Embryonic facial prominence (tissue), 1 donor: ENCODE measurements at regions not wholly inside any gene's neighbourhood (a gene's known extent, or its start where the extent isn't known, plus 50 kb on each side); places are given as distances from the start of the nearest gene placed in this dataset.

Experiments
- DNase-seq: peaks from one replicate; pipeline ENCODE4 v3.0.0-alpha.2; 2016; ENCODE audit errors: extremely low spot score

GRCh38 chr4:186886759-186887158 lies 163.1 kb upstream of the FAT1 start:
- no peak for DNase-seq

GRCh38 chr4:186887291-186887700 lies 163.6 kb upstream of the FAT1 start:
- no peak for DNase-seq

DNA sequence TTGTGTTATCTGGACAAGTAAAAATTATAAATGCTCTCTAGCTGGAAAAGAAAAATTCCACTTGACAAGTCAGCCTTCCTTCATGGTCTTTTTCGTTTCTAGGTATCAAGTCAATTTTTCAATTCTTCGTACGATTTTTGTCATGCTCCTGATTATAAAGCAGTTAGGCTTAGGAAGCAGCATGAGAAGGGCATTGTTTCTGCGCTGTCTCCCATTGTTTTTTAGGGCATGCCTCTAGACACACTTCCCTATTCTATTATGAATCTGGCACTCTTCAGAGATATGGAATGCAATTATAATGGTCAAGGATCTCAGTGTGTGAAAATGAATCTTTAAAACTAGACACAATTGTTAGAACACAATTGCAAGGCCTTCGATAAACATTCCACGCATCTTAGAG lies 164.1 kb upstream of the FAT1 start:
- no peak for DNase-seq

GRCh38 chr4:186889876-186890643 lies 166.4 kb upstream of the FAT1 start:
- DNase-seq: no peak

DNA sequence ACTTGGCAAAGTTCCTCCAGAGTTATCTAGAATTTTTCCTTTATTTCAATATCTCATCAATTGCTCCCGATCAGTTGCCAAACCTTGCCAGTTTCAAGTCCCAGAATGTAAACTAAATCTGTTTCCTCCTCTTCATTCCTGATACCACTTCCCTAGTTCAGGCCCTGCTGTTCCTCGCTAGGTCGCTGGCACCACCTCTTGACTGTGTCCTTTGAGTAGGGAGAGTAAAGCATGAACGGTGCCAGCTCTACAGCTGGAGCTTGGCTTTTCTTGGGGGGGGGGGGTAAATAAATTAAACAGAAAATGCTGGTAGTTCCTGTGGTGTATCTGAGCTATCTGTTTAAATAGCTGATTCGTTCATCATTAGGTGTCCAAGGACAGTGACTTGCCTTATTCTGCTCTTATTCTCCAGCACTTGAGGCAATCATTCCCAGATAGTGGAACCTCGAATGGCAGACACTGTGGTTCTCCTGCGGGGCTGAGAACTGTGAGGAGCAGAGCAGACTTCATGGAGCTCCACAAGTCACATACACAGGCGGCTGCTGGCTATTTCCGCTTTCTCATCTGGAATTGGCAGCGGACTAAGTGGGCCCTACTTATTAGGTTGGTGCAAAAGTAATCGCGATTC lies 168.3 kb upstream of the FAT1 start:
- no peak for DNase-seq

DNA sequence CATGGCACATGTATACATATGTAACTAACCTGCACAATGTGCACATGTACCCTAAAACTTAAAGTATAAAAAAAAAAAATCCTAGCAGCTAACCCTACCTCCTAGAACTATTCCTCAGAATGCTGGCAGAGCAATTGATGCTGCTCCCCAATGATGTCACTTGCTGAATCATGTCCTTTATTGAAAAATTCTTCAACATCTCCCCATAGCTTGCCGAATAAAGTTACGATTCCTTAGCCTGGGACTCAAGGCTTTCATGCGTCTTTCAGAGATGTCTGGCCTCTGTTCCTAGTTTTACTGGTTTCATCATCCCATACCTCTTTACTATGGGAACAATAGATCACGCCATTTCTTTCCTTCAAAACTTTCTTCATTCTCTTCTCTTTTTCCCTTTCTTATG lies 174.7 kb upstream of the FAT1 start:
- no peak for DNase-seq

DNA sequence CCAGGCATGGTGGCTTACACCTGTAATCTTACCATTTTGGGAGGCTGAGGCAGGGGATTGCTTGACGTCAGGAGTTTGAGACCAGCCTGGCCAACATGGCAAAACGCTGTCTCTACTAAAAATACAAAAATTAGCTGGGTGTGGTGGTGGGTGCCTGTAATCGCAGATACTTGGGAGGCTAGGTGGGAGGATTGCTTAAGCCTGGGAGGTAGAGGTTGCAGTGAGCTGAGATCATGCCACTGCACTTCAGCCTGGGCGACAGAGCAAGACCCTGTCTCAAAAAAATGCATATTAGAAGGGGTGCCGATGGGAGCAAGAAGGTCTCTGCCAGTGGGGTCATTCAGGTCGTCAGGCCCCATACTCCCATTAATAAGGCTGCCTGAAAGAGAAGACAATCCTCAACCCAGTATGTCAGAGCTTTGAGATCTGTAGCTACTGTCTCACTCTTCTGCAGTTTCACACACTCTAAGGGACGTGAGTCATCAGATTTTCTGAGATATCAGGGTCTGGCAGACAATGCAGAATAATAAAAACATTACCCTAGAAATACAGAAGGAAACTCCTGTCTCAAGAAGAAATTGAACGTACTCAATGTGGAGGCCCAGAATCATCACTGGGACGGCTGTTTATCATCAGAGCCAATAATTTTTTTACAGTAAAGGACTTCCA lies 176.7 kb upstream of the FAT1 start:
- no peak for DNase-seq

GRCh38 chr4:186900984-186901383 lies 177.3 kb upstream of the FAT1 start:
- DNase-seq: no peak

DNA sequence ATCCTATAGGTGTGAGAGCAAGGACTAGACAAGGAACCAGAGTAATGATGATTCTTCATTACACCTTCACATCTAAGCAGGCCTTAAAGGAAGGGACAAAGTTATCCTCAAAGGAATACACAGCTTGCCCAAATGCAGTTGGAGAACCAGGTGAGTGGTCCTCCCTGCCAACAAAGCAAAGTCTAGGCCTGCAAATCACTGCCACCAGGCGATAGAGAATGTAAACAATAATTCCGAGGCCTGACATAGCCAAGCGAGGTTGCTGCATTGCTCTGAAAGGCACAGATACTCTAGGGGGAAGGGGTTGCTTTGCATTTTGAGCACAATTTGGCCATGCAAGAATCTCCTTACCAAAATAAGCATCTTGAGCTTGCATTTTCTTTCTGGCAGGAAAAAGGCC lies 178.2 kb upstream of the FAT1 start:
- DNase-seq: no peak

DNA sequence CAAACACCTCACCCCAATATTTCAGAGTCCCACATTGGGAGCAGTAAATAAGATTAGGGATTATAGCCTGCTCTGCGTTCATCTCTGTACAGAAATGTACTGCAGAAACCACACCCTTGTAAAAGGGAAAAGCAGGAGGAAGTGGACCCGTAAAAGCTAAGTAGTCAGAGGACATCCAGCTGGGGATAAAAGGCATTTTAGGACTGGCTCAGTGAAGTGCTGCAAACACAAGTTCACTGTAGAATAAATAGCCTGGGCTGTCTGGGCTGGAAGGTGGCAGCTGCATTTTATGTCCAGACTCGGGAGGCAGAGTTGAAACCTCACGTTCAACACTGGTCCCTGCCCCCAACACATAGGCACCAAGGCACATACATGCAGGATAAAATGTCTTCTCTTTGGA lies 178.7 kb upstream of the FAT1 start:
- DNase-seq: no peak

DNA sequence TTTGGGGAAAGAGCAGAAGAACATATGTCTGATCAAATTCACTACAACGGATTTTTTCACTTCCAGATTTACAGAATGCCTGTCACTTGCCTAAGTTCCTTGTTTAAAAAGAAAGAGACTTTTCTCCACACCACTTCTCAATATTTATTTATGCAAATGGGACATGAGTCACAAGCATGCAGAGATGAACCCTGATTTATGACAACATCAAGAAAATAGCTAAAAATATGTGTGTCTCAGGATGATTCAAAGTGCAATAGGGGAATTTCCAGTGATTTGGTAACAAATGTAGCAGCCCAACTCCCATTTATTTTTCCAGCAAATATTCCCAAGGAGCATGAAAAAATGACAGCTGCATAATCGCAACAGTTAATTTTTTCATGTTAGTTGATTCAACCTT lies 180.4 kb upstream of the FAT1 start:
- no peak for DNase-seq

DNA sequence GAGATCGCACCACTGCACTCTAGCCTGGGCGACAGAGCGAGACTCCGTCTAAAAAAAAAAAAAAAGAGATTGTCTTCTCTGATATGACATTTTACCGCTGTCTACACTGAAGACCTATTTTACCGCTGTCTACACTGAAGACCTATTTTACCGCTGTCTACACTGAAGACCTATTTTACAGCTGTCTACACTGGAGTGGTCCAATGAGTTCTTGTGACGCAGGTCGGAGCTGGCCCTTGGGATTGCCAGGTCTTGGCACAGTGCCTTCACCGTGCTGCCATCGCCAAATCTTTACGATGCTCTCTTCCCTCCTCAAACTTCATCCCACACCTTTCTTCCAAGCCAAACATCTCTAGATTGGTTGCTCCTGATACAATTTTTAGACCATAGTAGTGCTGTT lies 183.1 kb upstream of the FAT1 start:
- DNase-seq: no peak

GRCh38 chr4:186910385-186910784 lies 186.7 kb upstream of the FAT1 start:
- no peak for DNase-seq

GRCh38 chr4:186912606-186913005 lies 188.9 kb upstream of the FAT1 start:
- DNase-seq: no peak

DNA sequence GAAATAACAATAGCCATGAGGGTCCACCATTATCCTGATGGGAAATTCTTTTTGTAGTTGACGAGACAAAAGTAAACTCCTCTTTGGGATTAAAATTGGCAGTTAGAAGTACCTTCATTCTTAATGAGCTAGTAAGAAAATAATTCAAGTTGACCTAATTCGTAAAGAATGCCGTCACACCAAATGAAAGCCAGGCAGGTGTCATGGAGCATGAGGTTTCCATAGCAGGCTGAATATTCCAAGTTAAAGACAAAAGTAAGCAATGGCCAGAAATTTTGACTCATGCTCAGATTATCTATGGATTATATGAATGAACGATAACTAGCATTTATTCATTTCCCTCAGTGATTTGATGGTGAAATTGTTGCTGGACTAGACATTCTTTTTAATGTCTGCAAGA lies 192.2 kb upstream of the FAT1 start:
- no peak for DNase-seq

DNA sequence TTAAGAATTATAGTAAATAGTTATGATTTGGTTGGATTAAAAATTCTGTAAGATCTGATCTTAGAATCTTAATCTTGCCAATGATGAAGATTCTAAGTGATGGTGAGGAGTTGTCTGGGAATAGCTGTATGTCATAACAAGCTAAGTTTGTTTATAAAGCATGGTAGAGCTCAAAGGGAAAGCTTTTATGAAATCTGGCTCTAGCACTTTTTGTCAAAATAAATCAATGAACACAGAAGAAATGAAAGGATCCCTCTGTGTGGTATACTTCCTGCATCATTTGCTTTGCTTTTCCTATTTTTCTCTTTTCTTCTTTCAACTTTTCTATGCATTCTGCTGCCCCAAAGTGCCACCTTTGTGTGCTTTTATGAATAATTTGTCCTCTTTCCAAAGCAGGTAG lies 193.5 kb upstream of the FAT1 start:
- no peak for DNase-seq

- DNase-seq: no peak
These were observed 194.8 kb upstream of the FAT1 start for GRCh38 chr4:186918466-186918865.

- DNase-seq: no peak
These were observed 195.7 kb upstream of the FAT1 start for GRCh38 chr4:186919340-186919739.

GRCh38 chr4:186920483-186920882 lies 196.8 kb upstream of the FAT1 start:
- DNase-seq: no peak

DNA sequence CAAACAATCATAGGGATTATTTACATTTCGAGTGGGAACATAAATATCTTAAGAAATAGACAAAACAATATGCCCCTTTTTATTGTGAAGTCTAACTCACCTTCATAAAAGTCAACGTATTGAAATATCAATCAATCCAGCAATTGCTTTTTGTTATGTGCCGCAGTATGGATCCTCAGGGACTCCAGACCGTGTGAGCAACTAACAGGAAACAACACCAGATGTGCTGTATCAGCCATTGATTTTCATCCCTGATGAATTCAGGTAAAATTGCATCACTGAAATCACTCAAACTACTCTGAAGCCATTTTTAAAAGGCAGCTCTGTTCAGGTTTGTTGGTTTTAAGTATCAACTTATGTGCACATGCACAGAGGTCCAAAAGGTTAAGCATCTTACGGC lies 197.3 kb upstream of the FAT1 start:
- DNase-seq: no peak

DNA sequence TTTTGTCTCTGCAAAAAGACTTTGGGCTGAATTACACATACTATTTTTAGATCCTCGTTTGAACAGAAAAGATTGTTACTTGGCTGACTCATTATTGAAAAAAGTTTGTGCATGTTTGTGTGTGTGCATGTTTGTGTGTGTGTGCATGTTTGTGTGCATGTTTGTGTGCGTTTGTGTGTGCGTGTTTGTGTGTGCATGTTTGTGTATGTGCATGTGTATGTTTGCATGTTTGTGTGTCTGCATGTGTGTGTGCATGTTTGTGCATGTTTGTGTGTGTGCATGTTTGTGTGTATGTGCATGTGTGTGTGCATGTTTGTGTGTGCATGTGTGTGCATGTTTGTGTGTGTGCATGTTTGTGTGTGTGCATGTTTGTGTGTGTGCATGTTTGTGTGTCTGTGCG lies 201.1 kb upstream of the FAT1 start:
- DNase-seq: no peak

DNA sequence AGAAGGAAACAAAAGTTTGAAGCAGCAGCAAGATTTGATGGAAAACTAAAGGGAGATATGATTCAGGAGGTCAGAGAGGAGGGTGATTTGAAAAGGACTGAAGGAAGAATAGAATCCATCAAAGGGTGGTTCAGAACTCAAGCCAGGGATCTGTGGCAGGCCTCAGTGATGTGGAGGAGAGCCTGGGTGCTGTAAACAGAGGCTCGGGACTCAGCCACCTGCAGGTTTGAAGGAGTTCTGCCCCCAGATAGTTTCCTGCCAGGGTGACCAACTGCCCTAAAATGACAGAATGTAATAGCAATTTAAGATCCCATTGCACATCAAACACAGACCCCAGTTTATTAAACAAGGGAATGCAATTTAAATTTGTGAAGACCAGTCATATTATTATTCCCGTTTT lies 204.0 kb upstream of the FAT1 start:
- DNase-seq: no peak

DNA sequence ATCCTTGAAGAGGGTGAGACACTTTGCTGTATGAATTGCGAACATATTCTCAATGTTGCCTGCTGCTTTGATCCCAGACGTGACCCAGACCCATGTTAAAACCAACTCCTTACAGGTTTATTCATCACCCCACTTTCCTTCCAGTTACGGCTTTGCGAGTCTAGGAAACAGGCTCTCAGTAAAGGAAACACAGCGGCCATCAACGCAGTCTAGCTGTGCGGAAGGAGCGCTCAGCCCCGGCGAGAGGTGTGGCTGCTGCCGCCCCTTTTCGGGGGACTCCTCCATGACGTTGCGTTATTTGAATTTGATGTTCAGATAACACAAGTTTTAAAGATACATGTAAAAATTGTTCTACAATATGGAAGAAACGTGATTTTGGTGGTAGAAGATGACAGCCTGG lies 206.4 kb upstream of the FAT1 start:
- DNase-seq: no peak
